HEK293T (cell line): ENCODE measurements at regions not wholly inside any gene's neighbourhood (a gene's known extent, or its start where the extent isn't known, plus 50 kb on each side); places are given as distances from the start of the nearest gene placed in this dataset.

Source experiments
- ARNT ChIP-seq: fragments of 450-650 bp; IDR thresholded peaks from 2 replicates; pipeline ENCODE4 v1.6.1; 2017; ENCODE audit warnings: mild to moderate bottlenecking
- CTBP1 ChIP-seq: fragments of 450-650 bp; IDR thresholded peaks from 2 replicates; pipeline ENCODE4 v1.6.1; 2016; ENCODE audit warnings: borderline replicate concordance
- FOXA1 ChIP-seq: fragments of 450-650 bp; IDR thresholded peaks from 2 replicates; pipeline ENCODE4 v1.6.1; 2016; ENCODE audit warnings: mild to moderate bottlenecking
- FOXK2 ChIP-seq: fragments of 450-650 bp; IDR thresholded peaks from 2 replicates; pipeline ENCODE4 v1.6.1; 2016; ENCODE audit warnings: mild to moderate bottlenecking
- FOXM1 ChIP-seq: fragments of 450-650 bp; IDR thresholded peaks from 2 replicates; pipeline ENCODE4 v1.6.1; 2017; ENCODE audit warnings: mild to moderate bottlenecking, borderline replicate concordance
- L3MBTL2 ChIP-seq: fragments of 450-650 bp; conservative IDR thresholded peaks from 2 replicates; pipeline ENCODE4 v1.6.1; 2016; ENCODE audit warnings: mild to moderate bottlenecking
- LEF1 ChIP-seq: fragments of 450-650 bp; IDR thresholded peaks from 2 replicates; pipeline ENCODE4 v1.6.1; 2017; ENCODE audit warnings: mild to moderate bottlenecking, borderline replicate concordance
- NFRKB ChIP-seq: fragments of 450-650 bp; IDR thresholded peaks from 2 replicates; pipeline ENCODE4 v1.6.1; 2016; ENCODE audit warnings: mild to moderate bottlenecking, moderate library complexity
- PKNOX1 ChIP-seq: fragments of 450-650 bp; IDR thresholded peaks from 2 replicates; pipeline ENCODE4 v1.6.1; 2016
- SP1 ChIP-seq: fragments of 450-650 bp; IDR thresholded peaks from 2 replicates; pipeline ENCODE4 v1.6.1; 2017
- SUZ12 ChIP-seq: fragments of 450-650 bp; IDR thresholded peaks from 2 replicates; pipeline ENCODE4 v1.6.1; 2016; ENCODE audit warnings: mild to moderate bottlenecking
- TARDBP ChIP-seq: fragments of 450-650 bp; IDR thresholded peaks from 2 replicates; pipeline ENCODE4 v1.6.1; 2016
- ZNF384 ChIP-seq: fragments of 450-650 bp; IDR thresholded peaks from 2 replicates; pipeline ENCODE4 v1.6.1; 2016

- TF ChIP-seq PKNOX1 (no peak), FOXA1 (no peak), SUZ12 (no peak), SP1 (no peak), ZNF384 (no peak), FOXM1 (no peak), CTBP1 (no peak), NFRKB (no peak), FOXK2 (no peak), TARDBP (no peak), ARNT (no peak), L3MBTL2 (no peak), LEF1 (no peak)
Measured at GRCh38 chr1:73659136-73659535, 538.8 kb downstream of the LRRIQ3 start.
